GM10266 (cell line): ENCODE measurements at regions not wholly inside any gene's neighbourhood (a gene's known extent, or its start where the extent isn't known, plus 50 kb on each side); places are given as distances from the start of the nearest gene placed in this dataset.

Source experiments
- DNase-seq: peaks from one replicate; pipeline ENCODE4 v3.0.0; 2012; ENCODE audit errors: extremely low spot score
- TF ChIP-seq, protein P1 (sequence below): IDR thresholded peaks from 2 replicates; pipeline ENCODE4 v1.5.1; 2012; ENCODE audit warnings: mild to moderate bottlenecking, low read depth; ENCODE audit not compliant: control insufficient read depth, insufficient read depth; ENCODE audit errors: missing control alignments

DNA sequence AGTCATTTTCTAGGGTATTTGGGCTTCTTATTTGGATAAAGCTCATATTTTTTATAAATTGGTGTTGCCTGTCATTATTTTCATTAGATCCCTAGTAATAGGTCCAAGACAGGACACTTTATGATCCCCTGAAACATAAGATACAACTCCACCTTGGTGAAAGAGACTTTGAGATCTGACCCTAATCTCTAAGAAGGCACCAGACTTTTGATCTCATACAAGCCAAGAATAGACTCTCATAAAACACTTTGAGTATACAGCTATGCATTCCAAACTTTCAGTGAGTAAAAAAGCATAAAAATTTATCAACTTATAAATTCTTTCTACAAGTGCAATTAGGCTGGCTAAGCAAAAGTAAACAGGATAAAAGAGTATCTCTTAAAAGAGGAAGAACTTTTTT lies 451.2 kb downstream of the MN1 start:
- no peak for DNase-seq
- TF ChIP-seq, protein P1, sequence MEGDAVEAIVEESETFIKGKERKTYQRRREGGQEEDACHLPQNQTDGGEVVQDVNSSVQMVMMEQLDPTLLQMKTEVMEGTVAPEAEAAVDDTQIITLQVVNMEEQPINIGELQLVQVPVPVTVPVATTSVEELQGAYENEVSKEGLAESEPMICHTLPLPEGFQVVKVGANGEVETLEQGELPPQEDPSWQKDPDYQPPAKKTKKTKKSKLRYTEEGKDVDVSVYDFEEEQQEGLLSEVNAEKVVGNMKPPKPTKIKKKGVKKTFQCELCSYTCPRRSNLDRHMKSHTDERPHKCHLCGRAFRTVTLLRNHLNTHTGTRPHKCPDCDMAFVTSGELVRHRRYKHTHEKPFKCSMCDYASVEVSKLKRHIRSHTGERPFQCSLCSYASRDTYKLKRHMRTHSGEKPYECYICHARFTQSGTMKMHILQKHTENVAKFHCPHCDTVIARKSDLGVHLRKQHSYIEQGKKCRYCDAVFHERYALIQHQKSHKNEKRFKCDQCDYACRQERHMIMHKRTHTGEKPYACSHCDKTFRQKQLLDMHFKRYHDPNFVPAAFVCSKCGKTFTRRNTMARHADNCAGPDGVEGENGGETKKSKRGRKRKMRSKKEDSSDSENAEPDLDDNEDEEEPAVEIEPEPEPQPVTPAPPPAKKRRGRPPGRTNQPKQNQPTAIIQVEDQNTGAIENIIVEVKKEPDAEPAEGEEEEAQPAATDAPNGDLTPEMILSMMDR: no peak

DNA sequence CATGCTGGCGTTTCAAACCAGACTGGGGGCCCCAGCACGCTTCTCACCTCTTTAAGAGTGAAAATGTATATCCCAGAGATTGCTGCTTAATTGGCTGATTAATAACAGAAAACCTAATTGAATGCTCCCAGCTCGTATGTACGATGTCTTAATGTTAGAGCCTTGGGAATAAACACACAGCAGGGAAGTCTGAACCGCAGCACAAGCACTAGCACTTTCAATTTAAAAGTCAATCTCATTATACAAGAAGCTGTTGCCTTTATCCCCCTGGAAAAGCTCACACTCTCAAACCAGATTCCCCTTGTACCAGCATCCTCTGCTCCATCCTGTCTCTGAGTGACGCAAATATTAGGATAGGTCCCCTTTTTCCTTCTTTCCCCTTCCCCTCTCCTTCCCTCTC lies 449.1 kb downstream of the MN1 start:
- DNase-seq: no peak
- TF ChIP-seq, protein P1: no peak

DNA sequence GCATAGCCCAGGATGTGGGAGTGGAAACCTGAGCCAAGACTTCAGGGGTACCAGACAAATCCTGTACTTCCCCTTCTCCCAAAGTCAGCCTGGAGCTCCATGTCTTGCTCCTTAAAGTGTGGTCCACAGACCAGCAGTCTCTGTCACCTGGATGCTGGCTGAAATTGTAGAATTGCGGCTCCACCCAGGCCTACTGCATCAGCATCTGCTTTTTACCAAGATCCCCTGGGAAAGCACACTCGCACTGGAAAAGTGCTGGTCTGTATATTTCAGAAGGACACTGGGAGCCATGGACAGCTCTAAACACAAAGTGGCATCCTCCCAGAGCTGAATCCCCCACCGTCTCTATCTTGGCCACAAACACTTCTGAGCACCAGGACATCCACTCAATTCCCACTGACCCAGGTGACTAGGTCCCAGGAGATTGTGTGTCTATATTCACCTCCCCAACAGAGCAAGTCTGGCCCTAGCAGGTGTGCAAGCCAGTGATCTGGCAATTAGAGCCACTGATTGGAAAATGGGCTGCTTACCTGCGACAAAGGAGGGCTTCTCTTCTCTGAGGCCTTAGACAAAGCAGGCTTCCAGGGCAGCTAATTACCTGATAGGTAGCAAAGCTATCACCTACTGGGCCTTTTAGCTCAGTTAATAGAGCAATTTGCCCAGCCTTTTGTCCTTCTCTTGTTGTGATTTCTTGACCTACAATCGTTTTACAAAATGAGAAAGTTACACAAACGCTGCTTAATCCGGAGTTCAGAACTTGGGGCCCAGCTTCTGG lies 443.3 kb downstream of the MN1 start:
- DNase-seq: no peak
- TF ChIP-seq, protein P1: no peak

DNA sequence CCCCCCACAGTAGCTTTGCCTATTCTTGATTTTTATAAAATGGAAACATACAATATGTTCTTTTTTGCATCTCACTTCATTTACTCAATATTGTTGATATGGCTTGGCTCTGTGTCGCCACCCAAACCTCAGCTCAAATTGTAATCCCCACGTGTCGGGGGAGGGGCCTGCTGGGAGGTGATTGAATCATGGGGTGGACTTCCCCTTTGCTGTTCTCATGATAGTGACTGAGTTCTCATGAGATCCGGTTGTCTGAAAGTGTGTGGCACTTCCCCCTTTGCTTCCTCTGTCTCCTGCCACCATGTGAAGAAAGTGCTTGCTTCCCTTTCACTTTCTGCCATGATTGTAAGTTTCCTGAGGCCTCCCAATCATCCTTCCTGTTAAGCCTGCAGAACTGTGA lies 431.3 kb downstream of the MN1 start:
- DNase-seq: no peak
- TF ChIP-seq, protein P1: no peak

DNA sequence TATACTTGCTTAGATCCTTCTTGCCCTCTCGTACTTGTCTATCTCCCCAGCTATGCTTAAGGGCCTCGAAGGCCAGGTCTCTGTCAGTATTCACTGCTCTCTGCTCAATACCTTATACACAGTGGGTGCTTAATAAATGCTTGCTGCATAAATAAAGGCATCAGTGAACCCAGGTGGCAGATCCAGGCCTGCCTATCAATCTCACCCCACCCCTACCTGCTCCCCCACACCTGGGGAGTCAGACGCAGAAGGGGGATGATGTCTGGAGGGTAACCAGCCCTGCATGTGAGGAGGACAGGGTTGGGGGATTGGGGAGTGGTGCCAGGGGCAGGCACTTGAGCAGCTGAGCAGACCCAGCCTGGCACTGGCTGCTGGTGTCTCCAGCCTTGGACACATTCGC lies 430.6 kb downstream of the MN1 start:
- TF ChIP-seq, protein P1: no peak
- no peak for DNase-seq

DNA sequence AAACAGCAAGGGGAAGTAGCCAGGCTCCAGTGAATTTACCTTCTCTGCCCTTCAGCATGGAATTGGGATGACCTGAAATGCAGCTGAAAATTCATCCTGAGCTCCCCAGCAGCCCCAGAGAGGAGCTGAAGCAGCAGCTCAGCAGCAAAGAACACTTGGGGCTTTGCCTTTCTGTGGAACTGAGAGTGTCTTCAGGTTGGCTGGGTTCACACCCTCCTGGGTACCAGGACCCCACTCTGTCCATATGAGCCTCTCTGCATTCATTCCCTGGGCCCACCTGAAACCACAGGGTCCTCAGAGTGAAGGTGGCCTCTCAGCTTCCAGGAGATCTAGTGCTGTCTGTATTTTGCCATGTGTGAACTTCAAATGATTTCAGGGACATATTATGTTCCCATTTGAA lies 429.2 kb downstream of the MN1 start:
- TF ChIP-seq, protein P1: no peak
- no peak for DNase-seq

DNA sequence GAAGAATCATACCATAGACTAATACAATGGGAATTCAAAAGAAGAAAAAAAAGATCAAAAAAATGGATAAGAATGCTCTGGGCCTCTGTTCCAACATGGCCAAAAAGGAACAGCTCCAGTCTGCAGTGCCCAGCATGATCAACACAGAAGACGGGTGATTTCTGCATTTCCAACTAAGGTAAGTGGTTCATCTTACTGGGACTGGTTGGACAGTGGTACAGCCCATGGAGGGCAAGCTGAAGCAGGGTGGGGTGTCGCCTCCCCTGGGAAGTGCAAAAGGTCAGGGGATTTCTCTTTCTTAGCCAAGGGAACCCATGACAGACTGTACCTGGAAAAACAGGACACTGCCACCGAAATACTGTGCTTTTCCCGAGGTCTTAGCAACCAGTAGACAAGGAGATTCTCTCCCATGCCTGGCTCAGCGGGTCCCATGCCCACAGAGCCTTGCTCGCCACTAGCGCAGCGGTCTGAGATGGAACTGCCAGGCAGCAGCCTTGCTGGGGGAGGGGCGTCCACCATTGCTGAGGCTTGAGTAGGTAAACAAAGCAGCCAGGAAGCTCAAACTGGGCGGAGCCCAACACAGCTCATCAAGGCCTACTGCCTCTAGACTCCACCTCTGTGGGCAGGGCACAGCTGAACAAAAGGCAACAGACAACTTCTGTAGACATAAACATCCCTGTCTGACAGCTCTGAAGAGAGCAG lies 428.4 kb downstream of the MN1 start:
- TF ChIP-seq, protein P1: no peak

More for the DNA sequence above, 428.4 kb downstream of the MN1 start:
- no peak for DNase-seq
